Muscle of leg (tissue), 3 donors: ENCODE measurements at regions not wholly inside any gene's neighbourhood (a gene's known extent, or its start where the extent isn't known, plus 50 kb on each side); places are given as distances from the start of the nearest gene placed in this dataset.
A peak's percentile ranks its signal among the peaks of the same experiment; 100 is the strongest.

Experiments
- DNase-seq: peaks from one replicate; pipeline ENCODE4 v3.0.0; 2013
- H3K27ac ChIP-seq: one replicate; pipeline ENCODE4 v1.5.1; 2013; ENCODE audit warnings: mild to moderate bottlenecking, low read length, control low read depth
- H3K27me3 ChIP-seq: one replicate; pipeline ENCODE4 v1.6.1; 2013; ENCODE audit warnings: low read length; ENCODE audit not compliant: control insufficient read depth, insufficient read depth
- H3K36me3 ChIP-seq: one replicate; pipeline ENCODE4 v1.6.1; 2013; ENCODE audit warnings: low read length; ENCODE audit not compliant: control insufficient read depth, insufficient read depth
- H3K4me1 ChIP-seq: one replicate; pipeline ENCODE4 v1.6.1; 2013; ENCODE audit warnings: low read length; ENCODE audit not compliant: control insufficient read depth, insufficient read depth
- H3K4me3 ChIP-seq: one replicate; pipeline ENCODE4 v1.5.1; 2013; ENCODE audit warnings: low read length, control low read depth
- H3K9me3 ChIP-seq: replicated peaks from 2 replicates; pipeline ENCODE4 v1.6.1; 2013; ENCODE audit warnings: low read depth, low read length; ENCODE audit not compliant: control insufficient read depth
- WGBS: methylation state at CpG from one replicate; pipeline ENCODE4 v1.1.5; 2013; ENCODE audit warnings: missing lambda C conversion rate; ENCODE audit not compliant: insufficient coverage; 5-methylcytosine and 5-hydroxymethylcytosine counted together

- Histone ChIP-seq H3K4me1 (no peaks in the 10 kb centered on the region), H3K4me3 (no peak overlapping the region), H3K27ac (no peak overlapping the region), H3K36me3 (no peaks in the 10 kb centered on the region), H3K9me3 (no peaks in the 10 kb centered on the region), H3K27me3 (no peaks in the 10 kb centered on the region)
- DNase-seq: no peak
- no CpG with 5 or more reads among the region's 1 CpG for WGBS
These were observed 340.3 kb upstream of the PDE3A start for GRCh38 chr12:20028033-20028432.

- Histone ChIP-seq H3K27me3 (no peaks in the 10 kb centered on the region), H3K27ac (no peak overlapping the region), H3K4me1 (no peaks in the 10 kb centered on the region), H3K36me3 (no peaks in the 10 kb centered on the region), H3K9me3 (no peaks in the 10 kb centered on the region), H3K4me3 (no peak overlapping the region)
- DNase-seq: no peak
- no CpG with 5 or more reads among the region's 1 CpG for WGBS
These were observed 337.5 kb upstream of the PDE3A start for GRCh38 chr12:20030826-20031225.

- Histone ChIP-seq H3K36me3 (no peaks in the 10 kb centered on the region), H3K27me3 (no peaks in the 10 kb centered on the region), H3K4me1 (peaks cover 7% of the 10 kb centered on the region), H3K4me3 (no peak overlapping the region), H3K27ac (no peak overlapping the region), H3K9me3 (no peaks in the 10 kb centered on the region)
- peak; percentile 33 for DNase-seq
- 63% methylated on average over 2 of the region's 4 CpGs for WGBS
These were observed 328.8 kb upstream of the PDE3A start for GRCh38 chr12:20039562-20039961.

GRCh38 chr12:20040184-20040583 lies 328.2 kb upstream of the PDE3A start:
- no CpG with 5 or more reads among the region's 2 CpGs for WGBS
- Histone ChIP-seq H3K9me3 (no peaks in the 10 kb centered on the region), H3K4me1 (peaks cover 7% of the 10 kb centered on the region), H3K4me3 (no peak overlapping the region), H3K27ac (no peak overlapping the region), H3K36me3 (no peaks in the 10 kb centered on the region), H3K27me3 (no peaks in the 10 kb centered on the region)
- DNase-seq: no peak

GRCh38 chr12:20040831-20041230 lies 327.5 kb upstream of the PDE3A start:
- no CpG with 5 or more reads among the region's 3 CpGs for WGBS
- Histone ChIP-seq H3K4me3 (no peak overlapping the region), H3K36me3 (no peaks in the 10 kb centered on the region), H3K27me3 (no peaks in the 10 kb centered on the region), H3K27ac (no peak overlapping the region), H3K9me3 (no peaks in the 10 kb centered on the region), H3K4me1 (peaks cover 7% of the 10 kb centered on the region)
- peak; percentile 75 for DNase-seq

GRCh38 chr12:20044351-20044750 lies 324.0 kb upstream of the PDE3A start:
- Histone ChIP-seq H3K4me3 (no peak overlapping the region), H3K36me3 (no peaks in the 10 kb centered on the region), H3K27ac (peak overlapping the region; percentile 21), H3K27me3 (no peaks in the 10 kb centered on the region), H3K4me1 (peaks cover 7% of the 10 kb centered on the region), H3K9me3 (no peaks in the 10 kb centered on the region)
- WGBS: no CpG with 5 or more reads among the region's 1 CpG
- DNase-seq: peak; percentile 65

- Histone ChIP-seq H3K4me3 (no peak overlapping the region), H3K36me3 (no peaks in the 10 kb centered on the region), H3K27ac (peak overlapping the region; percentile 49), H3K4me1 (peaks cover 7% of the 10 kb centered on the region), H3K9me3 (no peaks in the 10 kb centered on the region), H3K27me3 (no peaks in the 10 kb centered on the region)
- DNase-seq: peak; percentile 86
- no CpG with 5 or more reads among the region's 3 CpGs for WGBS
These were observed 323.5 kb upstream of the PDE3A start for GRCh38 chr12:20044846-20045245.

- DNase-seq: no peak
- H3K27me3 ChIP-seq: no peaks in the 10 kb centered on the region
- no peak overlapping the region for H3K4me3 ChIP-seq
- H3K4me1 ChIP-seq: no peaks in the 10 kb centered on the region
- H3K36me3 ChIP-seq: no peaks in the 10 kb centered on the region
- no peaks in the 10 kb centered on the region for H3K9me3 ChIP-seq
- H3K27ac ChIP-seq: no peak overlapping the region
- no CpG with 5 or more reads among the region's 3 CpGs for WGBS
These were observed 320.4 kb upstream of the PDE3A start for GRCh38 chr12:20047901-20048300.

- DNase-seq: peak; percentile 36
These were observed 318.1 kb upstream of the PDE3A start for GRCh38 chr12:20050221-20050620.

GRCh38 chr12:20053782-20054181 lies 314.6 kb upstream of the PDE3A start:
- H3K27ac ChIP-seq: no peak overlapping the region
- H3K4me3 ChIP-seq: no peak overlapping the region
- WGBS: no CpG with 5 or more reads among the region's 1 CpG
- no peaks in the 10 kb centered on the region for H3K27me3 ChIP-seq
- DNase-seq: no peak
- no peaks in the 10 kb centered on the region for H3K36me3 ChIP-seq
- no peaks in the 10 kb centered on the region for H3K4me1 ChIP-seq
- no peaks in the 10 kb centered on the region for H3K9me3 ChIP-seq

More at GRCh38 chr12:20050221-20050620, 318.1 kb upstream of the PDE3A start:
- H3K27me3 ChIP-seq: no peaks in the 10 kb centered on the region
- WGBS: no CpG with 5 or more reads among the region's 3 CpGs
- H3K27ac ChIP-seq: no peak overlapping the region
- no peaks in the 10 kb centered on the region for H3K4me1 ChIP-seq
- H3K36me3 ChIP-seq: no peaks in the 10 kb centered on the region
- no peaks in the 10 kb centered on the region for H3K9me3 ChIP-seq
- no peak overlapping the region for H3K4me3 ChIP-seq

- Histone ChIP-seq H3K27me3 (no peaks in the 10 kb centered on the region), H3K4me3 (no peak overlapping the region), H3K4me1 (no peaks in the 10 kb centered on the region), H3K36me3 (no peaks in the 10 kb centered on the region), H3K9me3 (no peaks in the 10 kb centered on the region), H3K27ac (no peak overlapping the region)
- no peak for DNase-seq
- WGBS: no CpG with 5 or more reads among the region's 3 CpGs
These were observed 312.5 kb upstream of the PDE3A start for GRCh38 chr12:20055856-20056255.
